ENCODE measurements at regions not wholly inside any gene's neighbourhood (a gene's known extent, or its start where the extent isn't known, plus 50 kb on each side); places are given as distances from the start of the nearest gene placed in this dataset.
"Not testable (repeated sequence)": the region's sequence is repeated elsewhere in the genome, so short reads cannot be mapped to it uniquely, and the experiment has no call there.

GRCh38 chr4:116539744-116540143, 545.6 kb downstream of the TRAM1L1 start:
- DNase-seq (ENCODE audit: low spot score) = no peak

GRCh38 chr4:116537828-116538227, 547.5 kb downstream of the TRAM1L1 start:
- no peak for DNase-seq (ENCODE audit: low spot score)

- DNase-seq (ENCODE audit: low spot score) = not testable (repeated sequence)
Observed at GRCh38 chr4:116536024-116536423, 549.4 kb downstream of the TRAM1L1 start.

- DNase-seq (ENCODE audit: low spot score) = no peak
Observed at GRCh38 chr4:116531870-116532269, 553.5 kb downstream of the TRAM1L1 start.

GRCh38 chr4:116531026-116531425, 554.4 kb downstream of the TRAM1L1 start:
- no peak for DNase-seq (ENCODE audit: low spot score)

- DNase-seq (ENCODE audit: low spot score) = no peak
Observed at GRCh38 chr4:116530048-116530447, 555.3 kb downstream of the TRAM1L1 start.

- DNase-seq (ENCODE audit: low spot score) = no peak
Observed at GRCh38 chr4:116529129-116529528, 556.2 kb downstream of the TRAM1L1 start.

GRCh38 chr4:116522922-116523321, 562.5 kb downstream of the TRAM1L1 start:
- no peak for DNase-seq (ENCODE audit: low spot score)

GRCh38 chr4:116520886-116521285, 564.5 kb downstream of the TRAM1L1 start:
- no peak for DNase-seq (ENCODE audit: low spot score)

- no peak for DNase-seq (ENCODE audit: low spot score)
Observed at GRCh38 chr4:116516711-116517110, 568.7 kb downstream of the TRAM1L1 start.

GRCh38 chr4:116515959-116516358, 569.4 kb downstream of the TRAM1L1 start:
- no peak for DNase-seq (ENCODE audit: low spot score)

- no peak for DNase-seq (ENCODE audit: low spot score)
Observed at GRCh38 chr4:116512552-116512951, 572.8 kb downstream of the TRAM1L1 start.

GRCh38 chr4:116501954-116502353, 583.4 kb downstream of the TRAM1L1 start:
- DNase-seq (ENCODE audit: low spot score) = no peak

GRCh38 chr4:116500225-116500624, 585.2 kb downstream of the TRAM1L1 start:
- DNase-seq (ENCODE audit: low spot score) = no peak

- DNase-seq (ENCODE audit: low spot score) = no peak
Observed at GRCh38 chr4:116489739-116490138, 595.6 kb downstream of the TRAM1L1 start.

- no peak for DNase-seq (ENCODE audit: low spot score)
Observed at GRCh38 chr4:116486401-116486800, 599.0 kb downstream of the TRAM1L1 start.

GRCh38 chr4:116480546-116480945, 604.8 kb downstream of the TRAM1L1 start:
- DNase-seq (ENCODE audit: low spot score) = no peak

- DNase-seq (ENCODE audit: low spot score) = no peak
Observed at GRCh38 chr4:116478343-116478742, 607.0 kb downstream of the TRAM1L1 start.

GRCh38 chr4:116469582-116469981, 615.8 kb downstream of the TRAM1L1 start:
- no peak for DNase-seq (ENCODE audit: low spot score)

GRCh38 chr4:116453127-116453526, 632.2 kb downstream of the TRAM1L1 start:
- DNase-seq (ENCODE audit: low spot score) = no peak

- no peak for DNase-seq (ENCODE audit: low spot score)
Observed at GRCh38 chr4:116449764-116450163, 635.6 kb downstream of the TRAM1L1 start.

GRCh38 chr4:116444117-116444516, 641.3 kb downstream of the TRAM1L1 start:
- no peak for DNase-seq (ENCODE audit: low spot score)

GRCh38 chr4:116438981-116439729, 646.2 kb downstream of the TRAM1L1 start:
- no peak for DNase-seq (ENCODE audit: low spot score)

- no peak for DNase-seq (ENCODE audit: low spot score)
Observed at GRCh38 chr4:116438417-116438816, 647.0 kb downstream of the TRAM1L1 start.
